Neural cell (in vitro differentiated cells): ENCODE measurements at regions not wholly inside any gene's neighbourhood (a gene's known extent, or its start where the extent isn't known, plus 50 kb on each side); places are given as distances from the start of the nearest gene placed in this dataset.

Experiments
- EZH2 ChIP-seq: fragments of 200-600, 300-800 bp; shearing (Covaris generic), sonication (generic); IDR thresholded peaks from 2 replicates; pipeline ENCODE4 v1.6.1; 2014; ENCODE audit warnings: antibody characterized with exemption, low read length, borderline replicate concordance, mild to moderate bottlenecking; ENCODE audit not compliant: insufficient read depth, poor library complexity, severe bottlenecking
- SMC3 ChIP-seq: fragments of 450-650 bp; conservative IDR thresholded peaks from 2 replicates; pipeline ENCODE4 v1.6.1; 2014; ENCODE audit warnings: antibody characterized with exemption, mild to moderate bottlenecking, moderate library complexity; ENCODE audit not compliant: poor library complexity
- TAF1 ChIP-seq: IDR thresholded peaks from 2 replicates; pipeline ENCODE4 v1.6.1; 2012; ENCODE audit warnings: low read depth
- TF ChIP-seq, protein P1 (sequence below): fragments of 450-650 bp; IDR thresholded peaks from 2 replicates; pipeline ENCODE4 v1.5.1; 2014; ENCODE audit warnings: antibody characterized with exemption, mild to moderate bottlenecking, moderate library complexity; ENCODE audit not compliant: poor library complexity, severe bottlenecking

DNA sequence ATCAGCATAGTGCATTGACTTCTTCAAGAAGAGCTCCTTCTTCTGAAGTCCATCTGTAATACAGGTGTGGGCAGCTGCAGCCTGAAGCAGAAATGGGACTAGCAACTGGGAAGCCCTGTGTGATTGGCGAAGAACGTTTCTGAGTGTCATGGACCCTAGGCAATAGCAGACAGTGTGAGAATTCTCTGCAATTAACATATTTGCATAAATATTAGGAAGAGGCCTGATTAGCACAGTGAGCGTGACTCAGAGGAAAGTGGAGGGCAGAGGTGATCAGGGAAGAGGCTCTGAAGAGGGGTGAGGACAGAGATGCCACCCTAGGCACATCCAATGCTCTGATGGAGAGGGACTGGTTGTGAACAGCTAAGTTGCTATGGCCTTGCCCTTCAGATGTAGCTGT is 171.2 kb upstream of the ZBED5 start:
- no peak for TF ChIP-seq EZH2
- TF ChIP-seq SMC3, result no peak
- TF ChIP-seq, protein P1, sequence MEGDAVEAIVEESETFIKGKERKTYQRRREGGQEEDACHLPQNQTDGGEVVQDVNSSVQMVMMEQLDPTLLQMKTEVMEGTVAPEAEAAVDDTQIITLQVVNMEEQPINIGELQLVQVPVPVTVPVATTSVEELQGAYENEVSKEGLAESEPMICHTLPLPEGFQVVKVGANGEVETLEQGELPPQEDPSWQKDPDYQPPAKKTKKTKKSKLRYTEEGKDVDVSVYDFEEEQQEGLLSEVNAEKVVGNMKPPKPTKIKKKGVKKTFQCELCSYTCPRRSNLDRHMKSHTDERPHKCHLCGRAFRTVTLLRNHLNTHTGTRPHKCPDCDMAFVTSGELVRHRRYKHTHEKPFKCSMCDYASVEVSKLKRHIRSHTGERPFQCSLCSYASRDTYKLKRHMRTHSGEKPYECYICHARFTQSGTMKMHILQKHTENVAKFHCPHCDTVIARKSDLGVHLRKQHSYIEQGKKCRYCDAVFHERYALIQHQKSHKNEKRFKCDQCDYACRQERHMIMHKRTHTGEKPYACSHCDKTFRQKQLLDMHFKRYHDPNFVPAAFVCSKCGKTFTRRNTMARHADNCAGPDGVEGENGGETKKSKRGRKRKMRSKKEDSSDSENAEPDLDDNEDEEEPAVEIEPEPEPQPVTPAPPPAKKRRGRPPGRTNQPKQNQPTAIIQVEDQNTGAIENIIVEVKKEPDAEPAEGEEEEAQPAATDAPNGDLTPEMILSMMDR, result no peak
- TF ChIP-seq TAF1, result no peak
